ENCODE measurements at regions not wholly inside any gene's neighbourhood (a gene's known extent, or its start where the extent isn't known, plus 50 kb on each side); places are given as distances from the start of the nearest gene placed in this dataset.
"Not testable (repeated sequence)": the region's sequence is repeated elsewhere in the genome, so short reads cannot be mapped to it uniquely, and the experiment has no call there.

DNA sequence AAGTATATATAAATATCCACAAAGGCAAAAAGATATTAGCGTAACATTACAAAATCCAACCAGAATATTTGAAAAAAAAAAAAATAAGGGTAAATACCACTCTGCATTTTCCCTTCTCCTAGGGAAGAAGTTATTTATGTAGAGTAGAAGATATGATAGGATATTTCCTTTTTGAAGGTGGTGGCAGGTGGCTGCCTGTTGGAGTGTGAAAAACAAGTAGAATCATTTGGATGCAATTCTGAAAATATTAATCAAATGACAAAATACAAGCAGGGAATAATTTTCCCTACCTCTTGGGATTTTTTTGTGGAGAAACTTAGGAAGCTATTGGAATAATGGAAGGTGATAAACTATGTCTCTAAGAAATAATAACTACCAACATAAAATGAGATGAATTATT is 62.5 kb upstream of the OGFRL1 start:
- WGBS, 4 donors, result 83 to 91% (median 89%) methylated on average over 1 of the region's 1 CpG
- no peaks in the 10 kb centered on the region for H3K27me3 ChIP-seq
- TF ChIP-seq, protein P1, sequence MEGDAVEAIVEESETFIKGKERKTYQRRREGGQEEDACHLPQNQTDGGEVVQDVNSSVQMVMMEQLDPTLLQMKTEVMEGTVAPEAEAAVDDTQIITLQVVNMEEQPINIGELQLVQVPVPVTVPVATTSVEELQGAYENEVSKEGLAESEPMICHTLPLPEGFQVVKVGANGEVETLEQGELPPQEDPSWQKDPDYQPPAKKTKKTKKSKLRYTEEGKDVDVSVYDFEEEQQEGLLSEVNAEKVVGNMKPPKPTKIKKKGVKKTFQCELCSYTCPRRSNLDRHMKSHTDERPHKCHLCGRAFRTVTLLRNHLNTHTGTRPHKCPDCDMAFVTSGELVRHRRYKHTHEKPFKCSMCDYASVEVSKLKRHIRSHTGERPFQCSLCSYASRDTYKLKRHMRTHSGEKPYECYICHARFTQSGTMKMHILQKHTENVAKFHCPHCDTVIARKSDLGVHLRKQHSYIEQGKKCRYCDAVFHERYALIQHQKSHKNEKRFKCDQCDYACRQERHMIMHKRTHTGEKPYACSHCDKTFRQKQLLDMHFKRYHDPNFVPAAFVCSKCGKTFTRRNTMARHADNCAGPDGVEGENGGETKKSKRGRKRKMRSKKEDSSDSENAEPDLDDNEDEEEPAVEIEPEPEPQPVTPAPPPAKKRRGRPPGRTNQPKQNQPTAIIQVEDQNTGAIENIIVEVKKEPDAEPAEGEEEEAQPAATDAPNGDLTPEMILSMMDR (IDR thresholded peaks at IDR 0.05), result no peak
- no peak for TF ChIP-seq POLR2A (IDR thresholded peaks at IDR 0.05)
- no peaks in the 10 kb centered on the region for H3K4me1 ChIP-seq (replicated peaks in 1 of 2)
- no peak overlapping the region for H3K27ac ChIP-seq
- no peak for DNase-seq
- no peaks in the 10 kb centered on the region for H3K36me3 ChIP-seq (replicated peaks in 1 of 2)
- H3K4me3 ChIP-seq, result no peak overlapping the region
- H3K9me3 ChIP-seq (replicated peaks in 1 of 3), result no peaks in the 10 kb centered on the region
- intact Hi-C loops (cut with DNase I), result no loop called here

DNA sequence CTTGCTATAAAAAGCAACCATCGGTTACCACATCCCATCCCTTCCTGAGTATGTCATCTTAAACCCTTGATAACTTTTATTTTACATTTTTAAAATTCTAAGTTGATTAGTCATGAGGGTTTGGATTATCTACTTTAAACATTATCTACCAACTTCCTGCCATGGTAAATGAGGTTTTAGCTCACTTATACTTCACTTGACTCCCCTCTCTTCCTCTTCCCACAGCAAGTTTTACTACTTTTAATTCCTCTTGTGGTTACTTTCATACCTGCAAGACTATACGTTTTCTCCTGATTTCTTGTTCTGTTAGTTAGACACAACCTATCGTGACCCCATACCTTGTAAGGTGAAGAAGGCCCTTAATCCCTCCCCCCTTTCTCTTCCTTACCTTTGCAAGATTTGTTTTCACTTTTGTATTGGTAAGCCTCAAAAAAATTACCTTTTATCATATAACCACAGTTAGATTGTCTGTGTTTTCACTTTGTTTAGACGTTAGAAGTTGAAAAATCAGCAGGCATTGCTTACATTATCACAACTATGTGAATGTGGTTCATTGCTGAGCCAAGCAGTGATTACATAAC is 60.1 kb upstream of the OGFRL1 start:
- WGBS, 4 donors, result 53 to 68% (median 54%) methylated on average over 4 of the region's 4 CpGs
- H3K27me3 ChIP-seq, result no peaks in the 10 kb centered on the region

GRCh38 chr6:71229477-71229876 is 59.1 kb upstream of the OGFRL1 start:
- no peaks in the 10 kb centered on the region for H3K4me1 ChIP-seq (replicated peaks in 1 of 2)
- 90 to 100% (median 93%) methylated on average over 3 of the region's 3 CpGs for WGBS, 4 donors
- H3K36me3 ChIP-seq (replicated peaks in 1 of 2), result no peaks in the 10 kb centered on the region
- no peak overlapping the region for H3K27ac ChIP-seq
- TF ChIP-seq, protein P1 (IDR thresholded peaks at IDR 0.05), result no peak
- no peak for TF ChIP-seq POLR2A (IDR thresholded peaks at IDR 0.05)
- DNase-seq, result no peak
- no peak overlapping the region for H3K4me3 ChIP-seq
- H3K27me3 ChIP-seq, result no peaks in the 10 kb centered on the region
- intact Hi-C loops (cut with DNase I), result no loop called here
- H3K9me3 ChIP-seq (replicated peaks in 1 of 3), result no peaks in the 10 kb centered on the region

More for the DNA sequence above, 60.1 kb upstream of the OGFRL1 start:
- Histone ChIP-seq H3K27ac (no peak overlapping the region), H3K36me3 (replicated peaks in 1 of 2) (no peaks in the 10 kb centered on the region), H3K9me3 (replicated peaks in 1 of 3) (no peaks in the 10 kb centered on the region), H3K4me3 (no peak overlapping the region), H3K4me1 (replicated peaks in 1 of 2) (no peaks in the 10 kb centered on the region)
- TF ChIP-seq, protein P1 (IDR thresholded peaks at IDR 0.05), result no peak
- no peak for TF ChIP-seq POLR2A (IDR thresholded peaks at IDR 0.05)
- no peak for DNase-seq
- intact Hi-C loops (cut with DNase I), result no loop called here

DNA sequence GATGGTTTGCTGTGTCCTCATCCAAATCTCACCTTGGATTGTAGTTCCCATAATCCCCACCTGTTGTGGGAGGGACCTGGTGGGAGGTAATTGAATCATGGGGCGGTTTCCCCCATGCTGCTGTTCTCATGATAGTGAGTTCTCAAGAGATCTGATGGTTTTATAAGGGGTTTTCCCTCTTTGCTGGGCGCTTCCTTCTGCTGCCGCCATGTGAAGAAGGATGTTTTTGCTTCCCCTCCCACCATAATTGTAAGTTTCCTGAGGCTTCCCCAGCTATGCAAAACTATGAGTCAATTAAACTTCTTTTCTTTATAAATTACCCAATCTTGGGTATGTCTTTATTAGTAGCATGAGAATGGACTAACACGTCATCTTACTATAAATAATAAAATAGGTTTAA is 55.7 kb upstream of the OGFRL1 start:
- intact Hi-C loops (cut with DNase I); H3K9me3 ChIP-seq (replicated peaks in 1 of 3); DNase-seq; H3K4me1 ChIP-seq (replicated peaks in 1 of 2); H3K27me3 ChIP-seq; H3K36me3 ChIP-seq (replicated peaks in 1 of 2); H3K4me3 ChIP-seq; H3K27ac ChIP-seq: not testable (repeated sequence)
- WGBS, 4 donors, result 78 to 96% (median 82%) methylated on average over 4 of the region's 4 CpGs

- H3K36me3 ChIP-seq (replicated peaks in 1 of 2), result no peaks in the 10 kb centered on the region
- intact Hi-C loops (cut with DNase I), result no loop called here
- no peaks in the 10 kb centered on the region for H3K4me1 ChIP-seq (replicated peaks in 1 of 2)
- H3K27me3 ChIP-seq, result no peaks in the 10 kb centered on the region
- no peaks in the 10 kb centered on the region for H3K9me3 ChIP-seq (replicated peaks in 1 of 3)
- TF ChIP-seq POLR2A (IDR thresholded peaks at IDR 0.05), result no peak
- TF ChIP-seq, protein P1 (IDR thresholded peaks at IDR 0.05), result no peak
- H3K27ac ChIP-seq, result no peak overlapping the region
- DNase-seq, result no peak
- no peak overlapping the region for H3K4me3 ChIP-seq
- 71 to 87% (median 80%) methylated on average over 1 of the region's 1 CpG for WGBS, 4 donors
Measured at GRCh38 chr6:71236926-71237434, 51.6 kb upstream of the OGFRL1 start.

Measured in adrenal gland (tissue), 9 donors.